Common myeloid progenitor, CD34-positive (primary cell): ENCODE measurements at regions not wholly inside any gene's neighbourhood (a gene's known extent, or its start where the extent isn't known, plus 50 kb on each side); places are given as distances from the start of the nearest gene placed in this dataset.

Experiments used
- CTCF ChIA-PET: fragments of 350-600 bp; sonication (Branson Sonifier 250); formaldehyde crosslinking; loops from one replicate; lab custom pipeline; 2021; ENCODE audit warnings: antibody characterized with exemption; lab: Charles Lee
- POLR2A ChIA-PET: fragments of 350-600 bp; sonication (Branson Sonifier 250); formaldehyde crosslinking; loops from one replicate; lab custom pipeline; 2021; ENCODE audit warnings: antibody characterized with exemption; lab: Charles Lee
- DNase-seq, 3 donors: peaks; one replicate each; pipeline versions ENCODE4 v3.0.0 to v3.0.0-alpha.2; 2013
- H3K27ac ChIP-seq, 2 experiments: 1 replicate in 1 of 2; 2 replicates in 1 of 2; pipeline ENCODE4 v1.7.0; 2013; ENCODE audit warnings: inconsistent platforms in 2 of 2, low read length in 2 of 2, mild to moderate bottlenecking in 2 of 2, low read depth in 1 of 2, moderate library complexity in 1 of 2; ENCODE audit not compliant: severe bottlenecking in 2 of 2, insufficient read depth in 1 of 2, poor library complexity in 1 of 2
- H3K27me3 ChIP-seq, 5 experiments: replicated peaks in 2 of 5; 1 replicate in 3 of 5; 2 replicates in 2 of 5; pipeline versions ENCODE4 v1.6.1 to v1.7.0; 2013; ENCODE audit warnings: low read length in 4 of 5, mild to moderate bottlenecking in 2 of 5, moderate library complexity in 2 of 5, inconsistent platforms in 1 of 5; ENCODE audit not compliant: insufficient read depth in 5 of 5, control insufficient read depth in 4 of 5
- H3K36me3 ChIP-seq, 4 experiments: 1 replicate in 2 of 4; 2 replicates in 2 of 4; pipeline versions ENCODE4 v1.6.1 to v1.7.0; 2013; ENCODE audit warnings: low read length in 3 of 4, control low read depth in 1 of 4, mild to moderate bottlenecking in 1 of 4; ENCODE audit not compliant: control insufficient read depth in 4 of 4, insufficient read depth in 4 of 4
- H3K4me1 ChIP-seq, 4 experiments: 1 replicate in 3 of 4; 2 replicates in 1 of 4; pipeline versions ENCODE4 v1.6.1 to v1.7.1; 2013; ENCODE audit warnings: low read length in 3 of 4, mild to moderate bottlenecking in 3 of 4, control low read depth in 1 of 4, inconsistent platforms in 1 of 4, moderate library complexity in 1 of 4; ENCODE audit not compliant: control insufficient read depth in 4 of 4, insufficient read depth in 4 of 4; ENCODE audit errors: control extremely low read depth in 1 of 4
- H3K4me3 ChIP-seq, 7 experiments: 1 replicate in 4 of 7; 2 replicates in 3 of 7; pipeline versions ENCODE4 v1.5.1 to v1.7.0; 2013; ENCODE audit warnings: mild to moderate bottlenecking in 7 of 7, low read length in 6 of 7, moderate library complexity in 6 of 7, inconsistent platforms in 2 of 7, low read depth in 2 of 7, control low read depth in 1 of 7; ENCODE audit not compliant: insufficient read depth in 4 of 7, control insufficient read depth in 1 of 7; ENCODE audit errors: extremely low read depth in 1 of 7
- H3K9me3 ChIP-seq, 5 experiments: 1 replicate in 4 of 5; 2 replicates in 1 of 5; pipeline versions ENCODE4 v1.6.1 to v1.7.1; 2013; ENCODE audit warnings: low read length in 4 of 5, mild to moderate bottlenecking in 2 of 5, inconsistent platforms in 1 of 5, low read depth in 1 of 5, moderate library complexity in 1 of 5; ENCODE audit not compliant: control insufficient read depth in 4 of 5, insufficient read depth in 2 of 5; ENCODE audit errors: control extremely low read depth in 1 of 5
- WGBS: methylation state at CpG from one replicate; pipeline ENCODE4 v1.1.5; 2013; ENCODE audit not compliant: insufficient coverage; 5-methylcytosine and 5-hydroxymethylcytosine counted together

GRCh38 chr5:120151181-120151580 is 312.9 kb upstream of the PRR16 start:
- DNase-seq = no peak
- Histone ChIP-seq H3K36me3 (no peaks in the 10 kb centered on the region), H3K9me3 (peaks cover 0 to 3% (median 2%) of the 10 kb centered on the region in 5 experiments), H3K27ac (no peak overlapping the region), H3K4me3 (no peak overlapping the region), H3K4me1 (no peaks in the 10 kb centered on the region), H3K27me3 (no peaks in the 10 kb centered on the region)
- CTCF ChIA-PET = no interaction called here
- POLR2A ChIA-PET = no interaction called here
- no CpG with 5 or more reads among the region's 1 CpG for WGBS

- no peak overlapping the region for H3K27ac ChIP-seq
- no peaks in the 10 kb centered on the region for H3K9me3 ChIP-seq
- CTCF ChIA-PET = no interaction called here
- no peak overlapping the region for H3K4me3 ChIP-seq
- POLR2A ChIA-PET = no interaction called here
- WGBS = 86% methylated on average over 1 of the region's 1 CpG
- no peak for DNase-seq
- no peaks in the 10 kb centered on the region for H3K36me3 ChIP-seq
- H3K4me1 ChIP-seq = no peaks in the 10 kb centered on the region
- no peaks in the 10 kb centered on the region for H3K27me3 ChIP-seq
Measured at GRCh38 chr5:120151825-120152224, 312.3 kb upstream of the PRR16 start.

- H3K4me3 ChIP-seq = no peak overlapping the region
- ChIA-PET POLR2A (no interaction called here), CTCF (no interaction called here)
- H3K4me1 ChIP-seq = no peaks in the 10 kb centered on the region
- no peaks in the 10 kb centered on the region for H3K36me3 ChIP-seq
- peak in 1 of 3 donors; percentile 9 for DNase-seq
- no peak overlapping the region for H3K27ac ChIP-seq
- no peaks in the 10 kb centered on the region for H3K27me3 ChIP-seq
- H3K9me3 ChIP-seq = no peaks in the 10 kb centered on the region
- 100% methylated on average over 1 of the region's 2 CpGs for WGBS
Measured at GRCh38 chr5:120152472-120152871, 311.6 kb upstream of the PRR16 start.

GRCh38 chr5:120152931-120153330 is 311.2 kb upstream of the PRR16 start:
- no peaks in the 10 kb centered on the region for H3K36me3 ChIP-seq
- no peak overlapping the region for H3K4me3 ChIP-seq
- 100% methylated on average over 2 of the region's 4 CpGs for WGBS
- no peak overlapping the region for H3K27ac ChIP-seq
- H3K27me3 ChIP-seq = no peaks in the 10 kb centered on the region
- H3K9me3 ChIP-seq = no peaks in the 10 kb centered on the region
- DNase-seq = no peak
- POLR2A ChIA-PET = no interaction called here
- H3K4me1 ChIP-seq = no peaks in the 10 kb centered on the region
- CTCF ChIA-PET = no interaction called here

GRCh38 chr5:120153551-120153950 is 310.5 kb upstream of the PRR16 start:
- 91% methylated on average over 1 of the region's 2 CpGs for WGBS
- CTCF ChIA-PET = no interaction called here

GRCh38 chr5:120155873-120156272 is 308.2 kb upstream of the PRR16 start:
- no peaks in the 10 kb centered on the region for H3K27me3 ChIP-seq
- no CpG with 5 or more reads among the region's 1 CpG for WGBS
- POLR2A ChIA-PET = interaction anchor here (0.6 kb wide), 1 partner anchor 82 kb away, joined by 4 read pairs; no protein-coding TSS in a partner anchor
- DNase-seq = no peak
- no peaks in the 10 kb centered on the region for H3K9me3 ChIP-seq
- CTCF ChIA-PET = no interaction called here
- H3K36me3 ChIP-seq = no peaks in the 10 kb centered on the region
- no peak overlapping the region for H3K27ac ChIP-seq
- H3K4me1 ChIP-seq = no peaks in the 10 kb centered on the region
- no peak overlapping the region for H3K4me3 ChIP-seq

More at GRCh38 chr5:120153551-120153950, 310.5 kb upstream of the PRR16 start:
- Histone ChIP-seq H3K27ac (no peak overlapping the region), H3K27me3 (no peaks in the 10 kb centered on the region), H3K36me3 (no peaks in the 10 kb centered on the region), H3K4me3 (no peak overlapping the region), H3K4me1 (no peaks in the 10 kb centered on the region), H3K9me3 (no peaks in the 10 kb centered on the region)
- DNase-seq = no peak
- POLR2A ChIA-PET = no interaction called here

- H3K27ac ChIP-seq = no peak overlapping the region
- H3K4me1 ChIP-seq = no peaks in the 10 kb centered on the region
- H3K4me3 ChIP-seq = no peak overlapping the region
- H3K36me3 ChIP-seq = no peaks in the 10 kb centered on the region
- CTCF ChIA-PET = interaction anchor here (1.4 kb wide), 1 partner anchor 11 kb away, joined by 3 read pairs; no protein-coding TSS in a partner anchor
- no peaks in the 10 kb centered on the region for H3K27me3 ChIP-seq
- no CpG with 5 or more reads among the region's 1 CpG for WGBS
- H3K9me3 ChIP-seq = no peaks in the 10 kb centered on the region
- no peak for DNase-seq
- POLR2A ChIA-PET = no interaction called here
Measured at GRCh38 chr5:120158211-120158610, 305.9 kb upstream of the PRR16 start.
